SH-SY5Y (cell line): ENCODE measurements at regions not wholly inside any gene's neighbourhood (a gene's known extent, or its start where the extent isn't known, plus 50 kb on each side); places are given as distances from the start of the nearest gene placed in this dataset.

Experiments used
- GATA2 ChIP-seq: IDR thresholded peaks from 2 replicates; pipeline ENCODE4 v1.6.1; 2011; ENCODE audit warnings: mild to moderate bottlenecking, low read depth, low read length
- GATA3 ChIP-seq: IDR thresholded peaks from 2 replicates; pipeline ENCODE4 v1.6.1; 2011; ENCODE audit warnings: low read depth, mild to moderate bottlenecking, low read length, moderate library complexity

DNA sequence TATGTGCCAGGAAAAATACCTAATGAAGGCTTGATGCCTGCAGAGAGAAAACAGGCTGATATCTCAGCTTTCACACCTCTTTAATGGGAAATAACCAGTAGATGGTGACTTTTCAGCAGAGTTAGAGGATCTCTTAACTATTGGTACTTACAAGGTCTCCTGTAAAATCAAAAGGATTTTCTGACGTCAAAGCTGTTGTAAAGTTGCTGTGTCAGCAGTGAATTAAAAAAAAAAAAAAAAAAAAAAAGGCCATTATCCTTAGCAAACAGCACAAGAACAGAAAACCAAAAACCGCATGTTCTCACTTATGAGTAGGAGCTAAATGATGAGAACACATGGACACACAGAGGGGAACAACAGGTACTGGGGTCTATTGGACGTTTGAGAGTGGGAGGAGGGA, 349.1 kb downstream of the AMY1C start:
- TF ChIP-seq GATA3: no peak
- TF ChIP-seq GATA2: no peak

DNA sequence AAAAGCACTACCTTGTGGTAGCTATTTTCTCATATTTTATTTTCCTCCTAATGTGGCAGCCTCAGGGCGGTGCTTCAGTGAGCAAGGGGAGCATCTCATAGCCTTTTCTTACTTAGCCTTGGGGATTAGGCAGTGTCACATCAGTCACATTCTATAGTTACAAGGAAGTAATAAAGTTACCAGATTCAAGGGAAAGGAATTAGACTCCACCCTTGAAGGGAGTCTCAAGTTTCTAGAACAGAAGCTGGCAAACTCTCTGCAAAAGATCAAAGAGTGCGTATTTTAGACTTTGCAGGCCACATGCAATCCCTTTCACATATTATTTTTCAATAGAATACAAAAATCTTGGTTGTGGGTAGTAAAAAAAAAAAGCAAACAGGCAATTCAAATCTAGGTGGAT, 350.4 kb downstream of the AMY1C start:
- no peak for TF ChIP-seq GATA3
- no peak for TF ChIP-seq GATA2

DNA sequence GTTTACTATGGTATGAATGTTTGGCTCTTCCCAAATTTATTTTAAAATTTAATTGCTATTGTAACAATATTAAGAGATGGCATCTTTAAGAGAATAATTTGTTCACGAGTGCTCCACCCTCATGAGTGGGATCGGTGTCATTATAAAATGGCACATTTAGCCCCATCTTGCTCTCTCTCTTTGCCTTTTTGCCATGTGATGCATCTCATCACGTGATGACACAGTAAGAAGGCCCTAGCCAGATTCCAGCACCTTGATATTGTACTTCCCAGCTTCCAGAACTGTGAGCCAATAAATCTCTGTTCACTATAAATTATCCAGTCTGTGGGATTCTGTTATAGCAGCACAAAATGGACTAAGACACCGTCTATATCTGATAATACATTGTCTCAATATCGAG, 355.8 kb downstream of the AMY1C start:
- no peak for TF ChIP-seq GATA2
- TF ChIP-seq GATA3: no peak

DNA sequence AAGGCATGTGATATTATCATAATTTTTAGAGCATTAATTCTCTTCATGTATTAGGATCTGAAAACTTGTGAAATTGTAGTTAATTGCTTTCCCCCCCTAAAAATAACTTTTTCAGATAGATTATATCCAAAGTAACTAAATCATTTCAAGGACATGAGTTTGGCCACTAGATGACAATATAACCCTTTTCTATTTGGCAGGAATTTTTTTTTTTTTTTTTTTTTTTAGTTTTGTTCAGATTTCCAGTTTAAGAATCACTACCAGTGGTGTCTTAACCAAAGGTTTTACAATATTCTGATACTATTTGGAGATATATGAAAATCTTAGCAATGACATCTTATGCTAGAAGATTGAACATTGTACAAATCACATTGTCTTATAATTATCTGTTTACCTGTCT, 370.8 kb downstream of the AMY1C start:
- TF ChIP-seq GATA3 (no peak), GATA2 (no peak)

DNA sequence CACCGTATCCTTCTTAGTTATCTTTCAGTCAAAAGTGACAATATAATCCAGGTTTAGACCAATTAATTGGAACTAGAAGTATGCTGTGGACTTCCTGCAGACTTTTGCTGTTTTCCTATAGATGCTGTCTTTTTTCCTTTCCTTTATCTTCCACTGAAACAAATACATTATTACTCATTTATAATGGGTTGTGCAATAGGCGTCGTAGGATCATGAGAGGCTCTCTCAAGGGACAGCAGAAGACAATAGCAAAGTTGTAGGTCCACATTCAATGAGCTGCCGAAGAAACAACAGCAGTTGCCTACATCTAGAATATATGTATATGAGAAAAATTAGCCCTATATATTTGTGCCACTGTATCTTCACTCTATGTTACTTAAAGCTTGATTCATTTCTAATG, 371.6 kb downstream of the AMY1C start:
- no peak for TF ChIP-seq GATA2
- no peak for TF ChIP-seq GATA3

DNA sequence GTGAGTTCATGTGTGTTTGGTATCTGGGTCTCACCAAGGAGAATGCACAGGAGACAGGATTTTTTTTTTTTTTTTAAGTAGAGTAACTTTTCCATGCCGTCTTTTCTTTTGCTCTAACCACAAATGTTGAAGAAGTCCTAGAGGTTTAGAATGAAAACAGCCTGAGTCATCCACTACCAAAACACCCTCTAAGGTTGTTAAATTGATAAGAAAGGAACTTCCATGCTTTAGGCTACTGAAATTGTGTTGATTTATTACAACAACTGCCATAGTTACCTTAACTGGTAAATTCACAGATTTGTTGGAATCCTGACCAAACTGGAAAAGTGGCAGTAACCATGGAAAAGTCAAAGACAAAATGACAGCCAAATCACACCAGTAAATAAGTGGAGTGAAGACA, 375.6 kb downstream of the AMY1C start:
- TF ChIP-seq GATA2 (no peak), GATA3 (no peak)

DNA sequence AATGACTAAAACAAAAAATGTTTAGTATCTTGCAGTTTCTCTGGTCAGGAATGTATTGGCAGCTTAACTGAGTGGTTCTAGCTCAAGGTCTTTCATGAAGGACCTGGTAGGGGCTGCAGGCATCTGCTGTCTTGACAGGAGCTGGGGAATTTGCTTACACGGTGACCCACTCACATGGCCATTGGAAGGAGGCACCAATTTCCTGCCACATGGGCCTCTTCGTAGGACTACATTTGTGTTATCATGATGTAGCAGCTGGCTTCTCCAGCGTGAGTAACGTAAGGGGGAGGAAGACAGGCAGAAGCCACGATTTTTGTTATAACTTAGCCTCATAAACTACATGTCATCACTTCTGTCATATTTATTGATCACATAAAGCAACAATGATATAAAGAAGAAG, 376.3 kb downstream of the AMY1C start:
- no peak for TF ChIP-seq GATA3
- no peak for TF ChIP-seq GATA2

DNA sequence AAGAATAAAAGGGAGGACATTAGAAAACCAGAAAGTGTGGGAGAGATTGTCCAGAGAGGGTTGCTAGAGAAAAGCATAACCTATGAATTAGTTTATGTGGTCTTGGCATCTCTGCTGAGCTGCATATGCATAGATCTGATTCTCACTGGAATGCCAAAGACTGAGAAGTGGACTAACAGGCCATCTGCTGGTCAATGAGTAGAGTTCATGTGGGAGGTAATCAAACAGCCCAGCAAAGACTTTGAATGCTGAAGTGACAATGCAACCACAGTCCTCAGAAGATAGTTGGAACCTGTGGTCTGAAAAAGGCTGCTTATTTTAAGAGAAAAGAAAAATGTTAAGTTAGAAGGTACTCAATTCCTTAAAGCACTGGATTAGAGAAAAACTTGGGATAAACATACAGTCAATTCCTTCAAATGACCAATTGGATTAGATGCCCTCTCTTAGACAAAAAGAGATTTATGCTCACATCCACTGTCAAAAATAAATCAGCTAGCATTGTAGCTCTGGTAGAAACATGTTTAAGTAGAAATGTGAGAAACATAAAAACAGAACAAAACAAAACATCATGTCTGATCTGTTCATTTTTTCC, 382.8 kb downstream of the AMY1C start:
- TF ChIP-seq GATA2 (no peak), GATA3 (no peak)

DNA sequence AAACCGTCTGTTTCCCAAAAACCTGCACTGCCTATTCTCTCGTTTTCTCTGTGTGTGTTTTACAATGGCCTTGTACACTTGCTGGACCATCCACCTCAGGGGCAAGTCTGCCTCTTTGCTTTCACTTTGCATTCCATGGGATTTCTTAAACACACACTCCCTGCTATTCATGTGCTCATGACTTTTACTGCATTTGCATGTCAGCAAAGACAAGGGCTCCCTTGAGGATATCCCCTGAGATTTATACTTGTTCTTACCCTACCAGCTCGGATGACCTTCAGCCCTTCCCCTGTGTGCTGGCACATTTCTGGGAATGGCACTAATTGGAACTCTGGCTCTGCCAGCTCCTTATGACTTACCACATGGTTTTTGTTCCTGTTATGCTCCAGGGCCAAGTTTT, 386.9 kb downstream of the AMY1C start:
- no peak for TF ChIP-seq GATA2
- no peak for TF ChIP-seq GATA3

DNA sequence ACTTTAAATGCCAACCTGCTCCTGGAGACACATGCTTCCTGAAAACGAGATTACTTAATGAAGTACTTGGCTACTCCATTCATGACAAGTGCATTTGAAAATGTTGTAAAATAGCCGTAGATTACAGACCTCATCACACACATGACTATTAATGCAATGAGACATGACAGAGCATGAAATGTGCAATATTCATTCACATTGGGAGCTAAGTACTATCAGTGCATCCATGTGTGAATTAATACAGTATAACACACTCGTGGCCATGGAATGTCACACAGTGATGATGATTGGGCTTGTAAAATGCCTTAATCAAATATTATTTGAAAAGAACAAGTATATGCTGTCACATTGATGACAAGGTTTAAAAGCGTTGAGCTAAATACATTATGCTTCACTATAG, 407.0 kb downstream of the AMY1C start:
- TF ChIP-seq GATA3 (no peak), GATA2 (no peak)

DNA sequence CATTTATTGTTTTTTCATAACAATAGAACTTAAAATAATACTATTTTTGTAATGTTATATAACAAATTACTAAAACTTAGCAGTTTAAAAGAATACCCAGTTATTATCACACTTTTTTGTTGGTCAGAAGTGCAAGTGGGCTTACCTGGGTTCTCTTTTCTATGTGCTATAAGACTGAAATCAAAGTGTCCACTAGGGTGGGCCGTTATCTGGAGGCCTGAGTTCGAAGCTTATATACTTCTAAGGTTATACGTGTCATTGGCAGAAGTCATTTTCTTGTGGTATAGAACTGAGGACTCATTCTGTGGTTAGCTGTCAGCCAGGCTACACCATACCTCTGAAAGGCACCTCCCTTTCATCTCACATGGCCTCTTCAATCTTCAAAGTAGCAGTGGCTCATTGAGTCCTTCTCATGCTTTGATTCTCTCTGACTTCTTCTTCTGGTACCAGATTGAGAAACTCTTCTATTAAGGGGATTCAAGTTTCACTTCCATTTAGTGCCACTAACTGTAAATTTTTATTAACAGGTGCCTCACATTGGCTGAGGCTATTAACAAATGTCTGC, 414.3 kb downstream of the AMY1C start:
- TF ChIP-seq GATA2: no peak
- TF ChIP-seq GATA3: no peak

DNA sequence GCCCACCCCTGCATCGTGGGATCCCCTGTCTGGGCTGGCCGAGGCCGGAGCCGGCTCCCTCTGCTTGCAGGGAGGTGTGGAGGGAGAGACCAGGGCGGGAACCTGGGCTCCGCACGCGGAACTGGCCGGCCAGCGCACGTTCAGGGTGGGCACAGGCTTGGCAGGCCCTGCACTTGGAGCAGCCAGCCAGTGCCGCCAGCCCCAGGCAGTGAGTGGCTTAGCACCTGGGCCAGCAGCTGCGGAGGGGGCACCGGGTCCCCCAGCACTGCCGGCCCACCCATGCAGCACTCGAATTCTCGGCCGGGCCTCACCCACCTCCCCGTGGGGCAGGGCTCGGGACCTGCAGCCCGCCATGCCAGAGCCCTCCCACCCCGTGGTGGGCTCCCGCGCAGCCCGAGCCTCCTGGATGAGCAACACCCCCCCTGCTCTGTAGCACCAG, 422.6 kb downstream of the AMY1C start:
- TF ChIP-seq GATA3 (no peak), GATA2 (no peak)

DNA sequence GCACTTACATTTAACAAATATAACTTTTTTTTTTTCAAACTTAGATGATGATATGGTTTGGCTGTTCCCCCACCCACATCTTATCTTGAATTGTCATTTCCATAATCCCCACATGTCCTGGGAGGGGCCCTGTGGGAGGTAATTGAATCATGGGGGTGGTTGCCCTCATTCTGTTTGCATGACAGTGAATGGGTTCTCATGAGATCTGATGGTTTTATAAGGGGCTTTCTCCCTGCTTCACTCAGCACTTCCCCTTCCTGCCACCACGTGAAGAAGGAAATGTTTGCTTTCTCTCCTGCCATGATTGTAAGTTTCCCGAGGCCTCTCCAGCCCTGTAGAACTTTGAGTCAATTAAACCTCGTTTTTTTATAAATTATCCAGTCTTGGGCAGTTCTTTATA, 432.6 kb downstream of the AMY1C start:
- TF ChIP-seq GATA2 (no peak), GATA3 (no peak)

DNA sequence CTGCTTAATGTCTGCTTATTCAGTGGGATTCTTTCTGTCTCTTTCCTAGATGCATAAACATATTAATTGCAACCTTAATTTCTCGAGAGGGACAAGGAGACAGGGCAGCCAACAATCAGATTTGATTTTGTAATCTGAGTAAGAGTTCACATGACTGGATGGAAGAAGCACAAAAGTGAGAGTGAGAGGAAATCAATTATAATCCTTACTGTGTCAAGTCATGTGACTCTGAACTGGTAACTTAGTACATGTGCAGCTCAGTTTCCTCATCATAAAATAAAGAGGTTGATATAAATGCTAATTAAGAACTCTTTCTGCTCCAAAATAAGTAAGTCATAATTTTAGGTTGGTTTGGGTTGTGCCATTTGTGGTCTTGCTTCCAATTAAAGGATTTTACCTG, 439.5 kb downstream of the AMY1C start:
- TF ChIP-seq GATA3 (no peak), GATA2 (no peak)

DNA sequence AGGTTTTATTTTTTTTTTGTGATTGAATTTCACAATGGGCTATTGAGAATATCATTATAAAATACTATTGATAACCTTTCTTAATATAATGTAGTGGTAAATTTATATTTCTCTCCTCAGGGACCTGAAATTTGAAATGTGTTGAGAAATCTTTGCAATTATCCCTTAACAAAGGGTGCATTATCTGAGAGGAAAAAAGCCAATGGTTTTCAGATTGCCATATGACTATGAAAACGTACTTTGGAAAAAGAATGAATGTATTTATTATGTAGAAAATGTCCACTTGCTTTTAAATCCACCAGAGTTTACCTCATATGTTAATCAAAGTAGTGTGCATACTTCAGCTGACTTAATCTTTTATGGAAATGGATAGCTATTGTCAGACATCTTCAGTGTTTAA, 441.1 kb downstream of the AMY1C start:
- TF ChIP-seq GATA3 (no peak), GATA2 (no peak)

DNA sequence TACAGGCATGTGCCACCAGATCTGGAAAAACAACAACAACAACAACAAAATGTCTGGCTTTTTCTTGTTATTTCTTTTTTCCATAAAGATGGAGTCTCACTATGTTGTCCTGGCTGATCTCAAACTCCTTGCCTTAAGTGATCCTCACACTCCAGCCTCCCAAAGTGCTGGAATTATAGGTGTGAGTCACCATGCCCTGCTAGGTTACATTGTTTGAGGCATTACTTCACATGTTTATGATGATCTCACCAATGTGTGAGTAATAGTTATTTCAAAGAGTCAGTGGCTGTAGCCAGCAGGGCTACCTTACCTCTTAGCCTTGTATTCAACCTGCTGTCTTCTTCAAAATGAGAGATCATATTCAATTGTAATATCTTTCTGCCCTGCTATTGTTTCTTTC, 445.7 kb downstream of the AMY1C start:
- TF ChIP-seq GATA3 (no peak), GATA2 (no peak)

DNA sequence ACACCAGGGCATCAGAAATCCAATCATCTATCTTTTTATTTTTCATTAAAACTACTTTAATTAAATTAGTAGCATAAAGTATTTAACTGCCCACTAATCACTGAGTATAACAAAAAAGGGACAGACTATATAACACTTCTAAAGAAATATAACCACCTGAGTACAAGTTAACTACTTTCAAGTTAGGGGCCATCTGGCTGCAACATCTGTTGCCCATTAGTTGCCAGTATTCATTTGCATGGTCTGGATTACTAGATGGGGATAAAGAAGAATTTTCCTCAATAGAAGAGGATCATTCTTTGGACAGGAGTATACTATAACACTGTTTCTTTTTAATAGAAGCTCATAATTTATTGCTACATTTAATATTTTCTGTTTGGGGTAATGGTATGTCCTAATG, 446.4 kb downstream of the AMY1C start:
- no peak for TF ChIP-seq GATA3
- no peak for TF ChIP-seq GATA2
